GM19324 (cell line): ENCODE measurements at regions not wholly inside any gene's neighbourhood (a gene's known extent, or its start where the extent isn't known, plus 50 kb on each side); places are given as distances from the start of the nearest gene placed in this dataset.
"Not testable (repeated sequence)": the region's sequence is repeated elsewhere in the genome, so short reads cannot be mapped to it uniquely, and the experiment has no call there.

Experiments used
- ATAC-seq: cut with Tn5 transposase; IDR thresholded peaks from one replicate; pipeline ENCODE4 v1.9.1; 2021; ENCODE audit warnings: mild to moderate bottlenecking, moderate library complexity; ENCODE audit not compliant: unreplicated experiment, low FRiP score

GRCh38 chr18:78798402-78799175 lies 181.0 kb upstream of the SALL3 start:
- no peak for ATAC-seq

- no peak for ATAC-seq
Measured at GRCh38 chr18:78799382-78800089, 180.1 kb upstream of the SALL3 start.

- ATAC-seq = not testable (repeated sequence)
Measured at GRCh38 chr18:78800102-78800851, 179.3 kb upstream of the SALL3 start.

GRCh38 chr18:78801011-78801410 lies 178.6 kb upstream of the SALL3 start:
- ATAC-seq = no peak

- ATAC-seq = no peak
Measured at GRCh38 chr18:78803104-78803503, 176.5 kb upstream of the SALL3 start.

- ATAC-seq = no peak
Measured at GRCh38 chr18:78804206-78805030, 175.2 kb upstream of the SALL3 start.

GRCh38 chr18:78805840-78806239 lies 173.8 kb upstream of the SALL3 start:
- ATAC-seq = no peak

- no peak for ATAC-seq
Measured at GRCh38 chr18:78807668-78808067, 171.9 kb upstream of the SALL3 start.

GRCh38 chr18:78809845-78810244 lies 169.8 kb upstream of the SALL3 start:
- ATAC-seq = no peak

- no peak for ATAC-seq
Measured at GRCh38 chr18:78810706-78811105, 168.9 kb upstream of the SALL3 start.

GRCh38 chr18:78812067-78812466 lies 167.6 kb upstream of the SALL3 start:
- ATAC-seq = no peak

- ATAC-seq = no peak
Measured at GRCh38 chr18:78813156-78813555, 166.5 kb upstream of the SALL3 start.

GRCh38 chr18:78813936-78814710 lies 165.5 kb upstream of the SALL3 start:
- ATAC-seq = no peak

GRCh38 chr18:78814766-78815165 lies 164.9 kb upstream of the SALL3 start:
- no peak for ATAC-seq

- ATAC-seq = no peak
Measured at GRCh38 chr18:78816114-78816513, 163.5 kb upstream of the SALL3 start.

- no peak for ATAC-seq
Measured at GRCh38 chr18:78816916-78817315, 162.7 kb upstream of the SALL3 start.

GRCh38 chr18:78818495-78818894 lies 161.1 kb upstream of the SALL3 start:
- ATAC-seq = no peak

GRCh38 chr18:78818961-78819360 lies 160.7 kb upstream of the SALL3 start:
- no peak for ATAC-seq

- ATAC-seq = no peak
Measured at GRCh38 chr18:78820161-78820834, 159.3 kb upstream of the SALL3 start.
